NCI-H526 treated with DMSO at 0.1 percent for 48 hours (cell line): ENCODE measurements at regions not wholly inside any gene's neighbourhood (a gene's known extent, or its start where the extent isn't known, plus 50 kb on each side); places are given as distances from the start of the nearest gene placed in this dataset.

Experiments used
- DNase-seq: peaks from one replicate; lab custom pipeline; 2025; lab: John Stamatoyannopoulos, UW

- no peak for DNase-seq
Observed at GRCh38 chr22:27292542-27293299, 508.8 kb downstream of the MN1 start.

GRCh38 chr22:27293721-27294445, 507.7 kb downstream of the MN1 start:
- no peak for DNase-seq

- DNase-seq, result no peak
Observed at GRCh38 chr22:27295040-27295439, 506.5 kb downstream of the MN1 start.

GRCh38 chr22:27295605-27296004, 506.0 kb downstream of the MN1 start:
- DNase-seq, result no peak

GRCh38 chr22:27296091-27296675, 505.4 kb downstream of the MN1 start:
- DNase-seq, result no peak

- no peak for DNase-seq
Observed at GRCh38 chr22:27297125-27297524, 504.4 kb downstream of the MN1 start.

GRCh38 chr22:27298332-27298731, 503.2 kb downstream of the MN1 start:
- DNase-seq, result no peak

GRCh38 chr22:27298742-27299141, 502.8 kb downstream of the MN1 start:
- no peak for DNase-seq

- DNase-seq, result peak; percentile 20
Observed at GRCh38 chr22:27299181-27300085, 502.1 kb downstream of the MN1 start.

- no peak for DNase-seq
Observed at GRCh38 chr22:27300536-27301285, 500.8 kb downstream of the MN1 start.

GRCh38 chr22:27302501-27302900, 499.1 kb downstream of the MN1 start:
- no peak for DNase-seq

GRCh38 chr22:27303718-27304117, 497.8 kb downstream of the MN1 start:
- DNase-seq, result no peak

- DNase-seq, result no peak
Observed at GRCh38 chr22:27306771-27307170, 494.8 kb downstream of the MN1 start.

- DNase-seq, result no peak
Observed at GRCh38 chr22:27307545-27308247, 493.9 kb downstream of the MN1 start.

- no peak for DNase-seq
Observed at GRCh38 chr22:27308513-27308912, 493.0 kb downstream of the MN1 start.

GRCh38 chr22:27309697-27310096, 491.9 kb downstream of the MN1 start:
- no peak for DNase-seq

- no peak for DNase-seq
Observed at GRCh38 chr22:27310966-27311697, 490.4 kb downstream of the MN1 start.

GRCh38 chr22:27311698-27312550, 489.6 kb downstream of the MN1 start:
- DNase-seq, result no peak

GRCh38 chr22:27312565-27312964, 489.0 kb downstream of the MN1 start:
- DNase-seq, result no peak
